H1 (cell line): ENCODE measurements at regions not wholly inside any gene's neighbourhood (a gene's known extent, or its start where the extent isn't known, plus 50 kb on each side); places are given as distances from the start of the nearest gene placed in this dataset.

Source experiments
- CTCF ChIP-seq, 3 experiments: IDR thresholded peaks; 1 replicate in 2 of 3; 2 replicates in 1 of 3; pipeline versions ENCODE4 v1.5.1 to v1.6.1; 2011; ENCODE audit warnings: low read length in 3 of 3, mild to moderate bottlenecking in 3 of 3, inconsistent platforms in 2 of 3, low read depth in 1 of 3, moderate library complexity in 1 of 3; ENCODE audit not compliant: insufficient read depth in 1 of 3; ENCODE audit errors: control extremely low read depth in 1 of 3
- POLR2A ChIP-seq, 2 experiments: IDR thresholded peaks; 1 replicate in 1 of 2; 2 replicates in 1 of 2; pipeline ENCODE4 v1.6.1; 2011; ENCODE audit warnings: low read depth in 2 of 2, low read length in 2 of 2, mild to moderate bottlenecking in 2 of 2; ENCODE audit errors: control extremely low read depth in 1 of 2

DNA sequence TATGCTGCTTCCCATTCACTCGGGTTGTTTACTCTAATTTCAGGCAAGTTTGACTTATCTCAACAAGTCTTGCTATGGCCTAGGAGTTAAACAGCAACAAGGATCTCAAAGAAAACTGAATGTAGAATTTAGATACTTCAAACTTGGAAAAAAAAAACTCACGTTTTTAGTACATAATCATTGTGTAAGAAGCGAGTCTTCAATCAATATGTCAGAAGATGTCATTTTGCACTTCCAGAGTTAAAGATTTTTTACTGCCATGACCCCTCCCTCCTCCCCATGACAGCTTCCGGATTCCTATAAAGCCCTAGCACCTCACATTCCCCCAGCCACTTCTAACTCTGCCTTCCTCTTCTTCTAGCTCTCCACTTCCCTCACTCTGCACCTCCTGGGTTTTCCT is 133.4 kb downstream of the SS18 start:
- TF ChIP-seq CTCF (IDR thresholded peaks at IDR 0.05; ENCODE audit: control extremely low read depth in 1 of 3, insufficient read depth in 1 of 3, low read depth in 1 of 3, low read length in 3 of 3), result no peak
- TF ChIP-seq POLR2A (IDR thresholded peaks at IDR 0.05; ENCODE audit: control extremely low read depth in 1 of 2, low read depth in 2 of 2, low read length in 2 of 2), result no peak
